Fibroblast of lung (primary cell): ENCODE measurements at regions not wholly inside any gene's neighbourhood (a gene's known extent, or its start where the extent isn't known, plus 50 kb on each side); places are given as distances from the start of the nearest gene placed in this dataset.

ENCODE experiments used
- DNase-seq, 2 donors: peaks; one replicate each; pipeline versions ENCODE4 v3.0.0 to v3.0.0-alpha.2; 2010; ENCODE audit warnings: low read depth in 2 of 2
- H2AFZ ChIP-seq: 2 replicates; pipeline ENCODE4 v1.5.1; 2012; ENCODE audit warnings: low read length, control low read depth, inconsistent platforms
- H3K27ac ChIP-seq: 2 replicates; pipeline ENCODE4 v1.5.1; 2011; ENCODE audit warnings: low read length, control low read depth; ENCODE audit not compliant: insufficient read depth
- H3K27me3 ChIP-seq: 2 replicates; pipeline ENCODE4 v1.5.1; 2011; ENCODE audit warnings: mild to moderate bottlenecking, low read length; ENCODE audit not compliant: control insufficient read depth, insufficient read depth
- H3K36me3 ChIP-seq: 2 replicates; pipeline ENCODE4 v1.5.1; 2011; ENCODE audit warnings: low read length; ENCODE audit not compliant: control insufficient read depth, insufficient read depth
- H3K4me1 ChIP-seq: 2 replicates; pipeline ENCODE4 v1.5.1; 2011; ENCODE audit warnings: low read length; ENCODE audit not compliant: control insufficient read depth, insufficient read depth; ENCODE audit errors: extremely low read depth
- H3K4me2 ChIP-seq: 2 replicates; pipeline ENCODE4 v1.5.1; 2011; ENCODE audit warnings: low read length, control low read depth; ENCODE audit not compliant: insufficient read depth; ENCODE audit errors: extremely low read depth
- H3K4me3 ChIP-seq, 4 experiments: fragments of 200-600 bp in 1 of 4; sonication (generic) in 1 of 4; replicated peaks in 1 of 4; 2 replicates each; pipeline ENCODE4 v1.5.1; 2011 to 2016; ENCODE audit warnings: low read length in 4 of 4, low read depth in 3 of 4, mild to moderate bottlenecking in 3 of 4, control low read depth in 2 of 4, inconsistent platforms in 1 of 4, mixed read lengths in 1 of 4; ENCODE audit not compliant: insufficient read depth in 1 of 4; ENCODE audit errors: control extremely low read depth in 1 of 4
- H3K79me2 ChIP-seq: 2 replicates; pipeline ENCODE4 v1.5.1; 2012; ENCODE audit warnings: mild to moderate bottlenecking, low read length, inconsistent platforms; ENCODE audit not compliant: control insufficient read depth, insufficient read depth
- H3K9ac ChIP-seq: 2 replicates; pipeline ENCODE4 v1.5.1; 2011; ENCODE audit warnings: mild to moderate bottlenecking, low read length, control low read depth; ENCODE audit not compliant: insufficient read depth
- H3K9me3 ChIP-seq: 2 replicates; pipeline ENCODE4 v1.5.1; 2012; ENCODE audit warnings: low read depth, low read length; ENCODE audit not compliant: control insufficient read depth, insufficient read depth
- H4K20me1 ChIP-seq: 2 replicates; pipeline ENCODE4 v1.5.1; 2011; ENCODE audit warnings: low read length; ENCODE audit not compliant: control insufficient read depth, insufficient read depth; ENCODE audit errors: extremely low read depth
- CTCF ChIP-seq, 2 donors: IDR thresholded peaks in 1 of 2; conservative IDR thresholded peaks in 1 of 2; 1 replicate in 1 of 2; 2 replicates in 1 of 2; pipeline ENCODE4 v1.5.1; 2011 to 2012; ENCODE audit warnings: low read length in 2 of 2, control low read depth in 1 of 2, inconsistent platforms in 1 of 2, low read depth in 1 of 2, mild to moderate bottlenecking in 1 of 2
- EZH2 ChIP-seq: IDR thresholded peaks from 2 replicates; pipeline ENCODE4 v1.5.1; 2012; ENCODE audit warnings: low read length, control low read depth, mild to moderate bottlenecking; ENCODE audit errors: missing control alignments

GRCh38 chr7:89908736-89909135 lies 245.5 kb upstream of the STEAP1 start:
- Histone ChIP-seq H3K4me3 (no peak overlapping the region), H3K27me3 (no peaks in the 10 kb centered on the region), H2AFZ (no peak overlapping the region), H3K9me3 (no peaks in the 10 kb centered on the region), H3K27ac (no peak overlapping the region), H3K4me2 (no peak overlapping the region), H3K9ac (no peak overlapping the region), H3K79me2 (no peaks in the 10 kb centered on the region), H3K36me3 (no peaks in the 10 kb centered on the region), H3K4me1 (no peaks in the 10 kb centered on the region), H4K20me1 (no peaks in the 10 kb centered on the region)
- no peak for DNase-seq
- no peak for TF ChIP-seq CTCF (conservative IDR thresholded peaks at IDR 0.05 in 1 of 2, IDR thresholded peaks at IDR 0.05 in 1 of 2; ENCODE audit: low read depth in 1 of 2, low read length in 2 of 2)
- no peak for TF ChIP-seq EZH2

DNA sequence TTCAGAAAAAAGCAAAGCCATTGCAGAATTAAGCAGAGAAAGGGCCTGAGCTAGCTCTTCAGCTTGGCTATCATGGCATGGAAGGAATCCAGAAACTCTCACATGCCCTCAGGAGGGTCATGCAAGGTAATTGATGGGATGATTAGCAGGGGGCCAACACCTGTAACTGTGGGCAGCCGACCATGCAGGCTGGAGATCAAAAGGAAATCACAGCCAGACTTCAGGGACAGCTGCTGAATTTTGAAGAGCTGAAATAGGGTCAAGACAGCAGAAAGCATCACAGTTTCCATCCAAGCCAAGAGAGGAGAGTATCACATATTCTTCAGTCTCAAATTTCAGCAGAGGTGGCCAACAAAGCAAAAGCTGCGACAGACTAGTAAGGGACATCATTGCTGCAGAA lies 239.6 kb upstream of the STEAP1 start:
- TF ChIP-seq EZH2 (no peak), CTCF (conservative IDR thresholded peaks at IDR 0.05 in 1 of 2, IDR thresholded peaks at IDR 0.05 in 1 of 2; ENCODE audit: low read depth in 1 of 2, low read length in 2 of 2) (no peak)
- no peak overlapping the region for H2AFZ ChIP-seq
- no peaks in the 10 kb centered on the region for H3K4me1 ChIP-seq
- no peak overlapping the region for H3K9ac ChIP-seq
- H3K4me3 ChIP-seq: no peak overlapping the region
- no peaks in the 10 kb centered on the region for H3K27me3 ChIP-seq
- H3K27ac ChIP-seq: no peak overlapping the region
- no peaks in the 10 kb centered on the region for H3K9me3 ChIP-seq
- DNase-seq: no peak
- no peaks in the 10 kb centered on the region for H3K79me2 ChIP-seq
- H4K20me1 ChIP-seq: no peaks in the 10 kb centered on the region
- no peaks in the 10 kb centered on the region for H3K36me3 ChIP-seq
- no peak overlapping the region for H3K4me2 ChIP-seq

DNA sequence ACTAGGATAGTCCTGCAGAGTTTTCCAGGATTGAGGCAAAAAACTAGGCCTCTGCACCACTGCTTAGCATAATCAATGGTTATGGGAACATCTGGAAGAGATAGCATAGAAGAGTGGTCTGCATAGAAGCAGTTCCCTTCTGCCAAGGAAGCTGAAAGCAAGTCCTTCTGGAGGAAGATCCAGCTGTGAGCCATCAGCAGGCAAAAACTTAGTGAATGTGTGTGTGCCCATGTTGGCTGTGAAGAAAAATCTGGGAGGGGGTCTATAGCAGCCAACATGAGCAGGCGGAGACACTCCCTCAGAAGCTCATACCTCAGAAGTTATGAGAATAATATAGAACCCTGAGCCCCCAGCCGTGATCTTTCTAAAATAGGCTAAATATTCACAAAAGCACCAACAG lies 228.1 kb upstream of the STEAP1 start:
- TF ChIP-seq EZH2 (no peak), CTCF (conservative IDR thresholded peaks at IDR 0.05 in 1 of 2, IDR thresholded peaks at IDR 0.05 in 1 of 2; ENCODE audit: low read depth in 1 of 2, low read length in 2 of 2) (no peak)
- no peaks in the 10 kb centered on the region for H3K9me3 ChIP-seq
- no peaks in the 10 kb centered on the region for H3K27me3 ChIP-seq
- no peaks in the 10 kb centered on the region for H3K79me2 ChIP-seq
- H3K4me3 ChIP-seq: no peak overlapping the region
- H4K20me1 ChIP-seq: no peaks in the 10 kb centered on the region
- H3K36me3 ChIP-seq: no peaks in the 10 kb centered on the region
- no peak overlapping the region for H2AFZ ChIP-seq
- H3K9ac ChIP-seq: no peak overlapping the region
- DNase-seq: no peak
- H3K4me2 ChIP-seq: no peak overlapping the region
- H3K4me1 ChIP-seq: no peaks in the 10 kb centered on the region
- no peak overlapping the region for H3K27ac ChIP-seq
